Nephron (organoid): ENCODE measurements at regions not wholly inside any gene's neighbourhood (a gene's known extent, or its start where the extent isn't known, plus 50 kb on each side); places are given as distances from the start of the nearest gene placed in this dataset.

ENCODE experiments used
- H3K27ac Mint-ChIP-seq, 3 experiments: 2 replicates each; pipeline ENCODE4 v1.8.0; 2020; ENCODE audit warnings: mixed read lengths in 3 of 3, mild to moderate bottlenecking in 2 of 3, moderate library complexity in 1 of 3
- H3K27me3 Mint-ChIP-seq: 2 replicates; pipeline ENCODE4 v1.8.0; 2021; ENCODE audit warnings: low read depth, mild to moderate bottlenecking, moderate library complexity, mixed read lengths
- H3K36me3 Mint-ChIP-seq: 2 replicates; pipeline ENCODE4 v1.8.0; 2020; ENCODE audit warnings: low read depth, mixed read lengths
- H3K4me1 Mint-ChIP-seq: 2 replicates; pipeline ENCODE4 v1.8.0; 2020; ENCODE audit warnings: mixed read lengths
- H3K4me3 Mint-ChIP-seq, 3 experiments: 2 replicates each; pipeline ENCODE4 v1.8.0; 2020; ENCODE audit warnings: mild to moderate bottlenecking in 3 of 3, mixed read lengths in 3 of 3, moderate library complexity in 2 of 3
- H3K9me3 Mint-ChIP-seq: 2 replicates; pipeline ENCODE4 v1.8.0; 2020; ENCODE audit warnings: mixed read lengths
- CTCF ChIP-seq, 3 experiments: fragments of 200-600 bp; sonication (generic); IDR thresholded peaks; one replicate each; pipeline ENCODE4 v1.5.0; 2021; ENCODE audit warnings: antibody characterized with exemption in 3 of 3; ENCODE audit not compliant: unreplicated experiment in 3 of 3

- Mint-ChIP-seq H3K4me1 (no peaks in the 10 kb centered on the region), H3K27ac (no peak overlapping the region), H3K36me3 (peaks cover 5% of the 10 kb centered on the region), H3K4me3 (no peak overlapping the region), H3K27me3 (peaks cover 7% of the 10 kb centered on the region), H3K9me3 (peaks cover 14% of the 10 kb centered on the region)
- TF ChIP-seq CTCF (IDR thresholded peaks at IDR 0.05; ENCODE audit: unreplicated experiment in 3 of 3) = no peak
Observed at GRCh38 chr4:20638825-20639224, 61.4 kb upstream of the PACRGL start.

- Mint-ChIP-seq H3K36me3 (peaks cover 5% of the 10 kb centered on the region), H3K27me3 (peaks cover 7% of the 10 kb centered on the region), H3K27ac (no peak overlapping the region), H3K9me3 (peaks cover 10% of the 10 kb centered on the region), H3K4me3 (no peak overlapping the region), H3K4me1 (no peaks in the 10 kb centered on the region)
- TF ChIP-seq CTCF (IDR thresholded peaks at IDR 0.05; ENCODE audit: unreplicated experiment in 3 of 3) = no peak
Observed at GRCh38 chr4:20639346-20639745, 60.9 kb upstream of the PACRGL start.

GRCh38 chr4:20640989-20641388, 59.3 kb upstream of the PACRGL start:
- Mint-ChIP-seq H3K27ac (no peak overlapping the region), H3K27me3 (no peaks in the 10 kb centered on the region), H3K4me1 (peaks cover 6% of the 10 kb centered on the region), H3K4me3 (no peak overlapping the region), H3K36me3 (no peaks in the 10 kb centered on the region), H3K9me3 (peaks cover 8% of the 10 kb centered on the region)
- TF ChIP-seq CTCF (IDR thresholded peaks at IDR 0.05; ENCODE audit: unreplicated experiment in 3 of 3) = no peak

GRCh38 chr4:20641976-20642375, 58.3 kb upstream of the PACRGL start:
- Mint-ChIP-seq H3K4me3 (no peak overlapping the region), H3K27ac (no peak overlapping the region), H3K4me1 (peaks cover 6% of the 10 kb centered on the region), H3K9me3 (peaks cover 8% of the 10 kb centered on the region), H3K27me3 (no peaks in the 10 kb centered on the region), H3K36me3 (no peaks in the 10 kb centered on the region)
- TF ChIP-seq CTCF (IDR thresholded peaks at IDR 0.05; ENCODE audit: unreplicated experiment in 3 of 3) = no peak

- H3K27me3 Mint-ChIP-seq = no peaks in the 10 kb centered on the region
- H3K36me3 Mint-ChIP-seq = no peaks in the 10 kb centered on the region
- peaks cover 8% of the 10 kb centered on the region for H3K9me3 Mint-ChIP-seq
- H3K4me3 Mint-ChIP-seq = no peak overlapping the region
- no peak overlapping the region for H3K27ac Mint-ChIP-seq
- peaks cover 6% of the 10 kb centered on the region for H3K4me1 Mint-ChIP-seq
- no peak for TF ChIP-seq CTCF (IDR thresholded peaks at IDR 0.05; ENCODE audit: unreplicated experiment in 3 of 3)
Observed at GRCh38 chr4:20643631-20644030, 56.6 kb upstream of the PACRGL start.

GRCh38 chr4:20645236-20645635, 55.0 kb upstream of the PACRGL start:
- no peak for TF ChIP-seq CTCF (IDR thresholded peaks at IDR 0.05; ENCODE audit: unreplicated experiment in 3 of 3)
- Mint-ChIP-seq H3K36me3 (no peaks in the 10 kb centered on the region), H3K4me1 (peaks cover 6% of the 10 kb centered on the region), H3K4me3 (no peak overlapping the region), H3K27ac (no peak overlapping the region), H3K27me3 (no peaks in the 10 kb centered on the region), H3K9me3 (peaks cover 12% of the 10 kb centered on the region)
